ELF-1 (cell line): ENCODE measurements at regions not wholly inside any gene's neighbourhood (a gene's known extent, or its start where the extent isn't known, plus 50 kb on each side); places are given as distances from the start of the nearest gene placed in this dataset.

Experiments
- DNase-seq: peaks from one replicate; pipeline ENCODE4 v3.0.0-alpha.2; 2016; ENCODE audit warnings: low read depth, low spot score

GRCh38 chr4:32790803-32791202, 2070.6 kb downstream of the PCDH7 start:
- DNase-seq, result no peak

- no peak for DNase-seq
Observed at GRCh38 chr4:32798471-32799159, 2078.4 kb downstream of the PCDH7 start.

GRCh38 chr4:32824336-32824735, 2104.2 kb downstream of the PCDH7 start:
- DNase-seq, result no peak

GRCh38 chr4:32826169-32826568, 2106.0 kb downstream of the PCDH7 start:
- no peak for DNase-seq

GRCh38 chr4:32830160-32830559, 2110.0 kb downstream of the PCDH7 start:
- DNase-seq, result no peak

- no peak for DNase-seq
Observed at GRCh38 chr4:32831104-32831503, 2110.9 kb downstream of the PCDH7 start.

GRCh38 chr4:32840461-32841189, 2120.5 kb downstream of the PCDH7 start:
- no peak for DNase-seq

GRCh38 chr4:32841217-32841616, 2121.0 kb downstream of the PCDH7 start:
- DNase-seq, result no peak

- no peak for DNase-seq
Observed at GRCh38 chr4:32847461-32847860, 2127.3 kb downstream of the PCDH7 start.

GRCh38 chr4:32855622-32856021, 2135.5 kb downstream of the PCDH7 start:
- DNase-seq, result no peak

- no peak for DNase-seq
Observed at GRCh38 chr4:32858361-32858760, 2138.2 kb downstream of the PCDH7 start.

- DNase-seq, result no peak
Observed at GRCh38 chr4:32858971-32859370, 2138.8 kb downstream of the PCDH7 start.

GRCh38 chr4:32864713-32865351, 2144.7 kb downstream of the PCDH7 start:
- no peak for DNase-seq

GRCh38 chr4:32876546-32876945, 2156.4 kb downstream of the PCDH7 start:
- DNase-seq, result no peak

GRCh38 chr4:32879913-32880312, 2159.7 kb downstream of the PCDH7 start:
- no peak for DNase-seq

- no peak for DNase-seq
Observed at GRCh38 chr4:32884198-32884597, 2164.0 kb downstream of the PCDH7 start.

GRCh38 chr4:32890398-32890797, 2170.2 kb downstream of the PCDH7 start:
- DNase-seq, result no peak

GRCh38 chr4:32909053-32909452, 2188.9 kb downstream of the PCDH7 start:
- no peak for DNase-seq

GRCh38 chr4:32909736-32910135, 2189.6 kb downstream of the PCDH7 start:
- DNase-seq, result peak; percentile 1

GRCh38 chr4:32917586-32917985, 2197.4 kb downstream of the PCDH7 start:
- DNase-seq, result no peak

GRCh38 chr4:32929796-32930699, 2209.9 kb downstream of the PCDH7 start:
- DNase-seq, result no peak

GRCh38 chr4:32930700-32931099, 2210.5 kb downstream of the PCDH7 start:
- no peak for DNase-seq
